WTC11 (cell line): ENCODE measurements at regions not wholly inside any gene's neighbourhood (a gene's known extent, or its start where the extent isn't known, plus 50 kb on each side); places are given as distances from the start of the nearest gene placed in this dataset.

Experiments
- FOXJ3 ChIP-seq: sonication (generic); formaldehyde crosslinking; IDR thresholded peaks from 2 replicates; pipeline ENCODE4 v1.9.0; 2021; ENCODE audit warnings: missing genetic modification reagents, mild to moderate bottlenecking, borderline replicate concordance
- NR2C2 ChIP-seq: sonication (generic); formaldehyde crosslinking; IDR thresholded peaks from 2 replicates; pipeline ENCODE4 v1.8.0; 2022; ENCODE audit warnings: mild to moderate bottlenecking, missing genetic modification reagents
- SMAD3 ChIP-seq: sonication (generic); formaldehyde crosslinking; IDR thresholded peaks from 2 replicates; pipeline ENCODE4 v1.8.0; 2022; ENCODE audit warnings: missing genetic modification reagents, mild to moderate bottlenecking, borderline replicate concordance
- TF ChIP-seq, protein P1 (sequence below): sonication (generic); formaldehyde crosslinking; IDR thresholded peaks from 2 replicates; pipeline ENCODE4 v1.8.0; 2023; ENCODE audit warnings: missing genetic modification reagents
- TF ChIP-seq, protein P2 (sequence below): fragments of 200-600 bp; IDR thresholded peaks from 2 replicates; pipeline ENCODE4 v1.8.0; 2022; ENCODE audit warnings: antibody characterized with exemption
- TF ChIP-seq, protein P3 (sequence below): fragments of 250-450 bp; sonication (Bioruptor Pico); IDR thresholded peaks from 2 replicates; pipeline ENCODE4 v1.9.0; 2021; ENCODE audit warnings: mild to moderate bottlenecking
- TF ChIP-seq, protein P4 (sequence below): sonication (generic); formaldehyde crosslinking; IDR thresholded peaks from 2 replicates; pipeline ENCODE4 v1.8.0; 2022; ENCODE audit warnings: mild to moderate bottlenecking, missing genetic modification reagents

DNA sequence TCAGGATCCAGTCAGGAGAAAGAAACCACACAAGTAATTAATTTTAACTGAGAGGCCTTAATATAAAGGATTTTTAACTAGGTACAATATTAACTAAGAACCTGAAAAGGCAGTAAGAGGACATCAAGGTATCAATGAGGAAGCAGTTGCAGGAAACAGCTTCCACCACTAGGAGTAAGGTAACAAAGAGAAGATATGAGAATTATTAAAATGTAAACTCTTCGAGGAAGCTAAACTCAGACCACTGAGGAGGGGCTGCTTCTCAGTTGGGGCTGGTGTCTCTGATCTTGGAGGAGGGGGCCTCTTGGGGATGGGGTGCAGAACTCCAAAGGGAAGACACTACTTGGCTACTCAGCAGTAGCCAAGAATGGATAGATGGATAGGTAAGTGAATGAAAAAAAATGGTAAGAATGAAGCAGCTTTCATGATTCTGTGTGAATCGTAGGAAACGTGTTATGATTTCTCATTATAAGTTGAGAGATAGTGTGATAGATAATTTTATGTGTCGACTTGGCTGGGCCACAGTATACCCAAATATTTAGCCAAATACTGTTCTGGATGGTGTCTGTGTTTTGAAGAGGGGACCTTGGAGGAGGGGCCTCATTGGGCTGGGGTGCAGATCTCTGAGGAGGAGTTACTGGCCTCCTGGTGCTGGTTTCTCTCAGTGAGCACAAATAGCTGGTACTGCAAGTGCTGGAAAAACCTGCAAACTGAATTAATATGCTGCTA, 547.7 kb upstream of the LRRTM1 start:
- TF ChIP-seq FOXJ3 (no peak), NR2C2 (CRISPR knock-in tag) (no peak), SMAD3 (CRISPR knock-in tag) (no peak)
- TF ChIP-seq, protein P1, sequence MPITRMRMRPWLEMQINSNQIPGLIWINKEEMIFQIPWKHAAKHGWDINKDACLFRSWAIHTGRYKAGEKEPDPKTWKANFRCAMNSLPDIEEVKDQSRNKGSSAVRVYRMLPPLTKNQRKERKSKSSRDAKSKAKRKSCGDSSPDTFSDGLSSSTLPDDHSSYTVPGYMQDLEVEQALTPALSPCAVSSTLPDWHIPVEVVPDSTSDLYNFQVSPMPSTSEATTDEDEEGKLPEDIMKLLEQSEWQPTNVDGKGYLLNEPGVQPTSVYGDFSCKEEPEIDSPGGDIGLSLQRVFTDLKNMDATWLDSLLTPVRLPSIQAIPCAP (CRISPR knock-in tag), result no peak
- TF ChIP-seq, protein P2, sequence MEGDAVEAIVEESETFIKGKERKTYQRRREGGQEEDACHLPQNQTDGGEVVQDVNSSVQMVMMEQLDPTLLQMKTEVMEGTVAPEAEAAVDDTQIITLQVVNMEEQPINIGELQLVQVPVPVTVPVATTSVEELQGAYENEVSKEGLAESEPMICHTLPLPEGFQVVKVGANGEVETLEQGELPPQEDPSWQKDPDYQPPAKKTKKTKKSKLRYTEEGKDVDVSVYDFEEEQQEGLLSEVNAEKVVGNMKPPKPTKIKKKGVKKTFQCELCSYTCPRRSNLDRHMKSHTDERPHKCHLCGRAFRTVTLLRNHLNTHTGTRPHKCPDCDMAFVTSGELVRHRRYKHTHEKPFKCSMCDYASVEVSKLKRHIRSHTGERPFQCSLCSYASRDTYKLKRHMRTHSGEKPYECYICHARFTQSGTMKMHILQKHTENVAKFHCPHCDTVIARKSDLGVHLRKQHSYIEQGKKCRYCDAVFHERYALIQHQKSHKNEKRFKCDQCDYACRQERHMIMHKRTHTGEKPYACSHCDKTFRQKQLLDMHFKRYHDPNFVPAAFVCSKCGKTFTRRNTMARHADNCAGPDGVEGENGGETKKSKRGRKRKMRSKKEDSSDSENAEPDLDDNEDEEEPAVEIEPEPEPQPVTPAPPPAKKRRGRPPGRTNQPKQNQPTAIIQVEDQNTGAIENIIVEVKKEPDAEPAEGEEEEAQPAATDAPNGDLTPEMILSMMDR, result no peak
- TF ChIP-seq, protein P3, sequence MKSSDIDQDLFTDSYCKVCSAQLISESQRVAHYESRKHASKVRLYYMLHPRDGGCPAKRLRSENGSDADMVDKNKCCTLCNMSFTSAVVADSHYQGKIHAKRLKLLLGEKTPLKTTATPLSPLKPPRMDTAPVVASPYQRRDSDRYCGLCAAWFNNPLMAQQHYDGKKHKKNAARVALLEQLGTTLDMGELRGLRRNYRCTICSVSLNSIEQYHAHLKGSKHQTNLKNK (CRISPR knock-in tag), result no peak
- TF ChIP-seq, protein P4, sequence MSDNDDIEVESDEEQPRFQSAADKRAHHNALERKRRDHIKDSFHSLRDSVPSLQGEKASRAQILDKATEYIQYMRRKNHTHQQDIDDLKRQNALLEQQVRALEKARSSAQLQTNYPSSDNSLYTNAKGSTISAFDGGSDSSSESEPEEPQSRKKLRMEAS (CRISPR knock-in tag), result no peak
